Testis (tissue), 2 donors: ENCODE measurements at regions not wholly inside any gene's neighbourhood (a gene's known extent, or its start where the extent isn't known, plus 50 kb on each side); places are given as distances from the start of the nearest gene placed in this dataset.

Experiments used
- POLR2A ChIP-seq: fragments of 450-650 bp; IDR thresholded peaks from one replicate; pipeline ENCODE4 v1.6.1; 2017; ENCODE audit warnings: antibody characterized with exemption, mild to moderate bottlenecking, moderate library complexity
- TF ChIP-seq, protein P1 (sequence below), 3 experiments: fragments of 450-650 bp in 2 of 3; fragments of 200-600 bp in 1 of 3; sonication (generic) in 1 of 3; IDR thresholded peaks; one replicate each; pipeline ENCODE4 v1.5.1; 2016 to 2019; ENCODE audit warnings: antibody characterized with exemption in 3 of 3, mild to moderate bottlenecking in 2 of 3, moderate library complexity in 1 of 3

GRCh38 chr6:23981923-23982322, 144.1 kb upstream of the NRSN1 start:
- TF ChIP-seq, protein P1, sequence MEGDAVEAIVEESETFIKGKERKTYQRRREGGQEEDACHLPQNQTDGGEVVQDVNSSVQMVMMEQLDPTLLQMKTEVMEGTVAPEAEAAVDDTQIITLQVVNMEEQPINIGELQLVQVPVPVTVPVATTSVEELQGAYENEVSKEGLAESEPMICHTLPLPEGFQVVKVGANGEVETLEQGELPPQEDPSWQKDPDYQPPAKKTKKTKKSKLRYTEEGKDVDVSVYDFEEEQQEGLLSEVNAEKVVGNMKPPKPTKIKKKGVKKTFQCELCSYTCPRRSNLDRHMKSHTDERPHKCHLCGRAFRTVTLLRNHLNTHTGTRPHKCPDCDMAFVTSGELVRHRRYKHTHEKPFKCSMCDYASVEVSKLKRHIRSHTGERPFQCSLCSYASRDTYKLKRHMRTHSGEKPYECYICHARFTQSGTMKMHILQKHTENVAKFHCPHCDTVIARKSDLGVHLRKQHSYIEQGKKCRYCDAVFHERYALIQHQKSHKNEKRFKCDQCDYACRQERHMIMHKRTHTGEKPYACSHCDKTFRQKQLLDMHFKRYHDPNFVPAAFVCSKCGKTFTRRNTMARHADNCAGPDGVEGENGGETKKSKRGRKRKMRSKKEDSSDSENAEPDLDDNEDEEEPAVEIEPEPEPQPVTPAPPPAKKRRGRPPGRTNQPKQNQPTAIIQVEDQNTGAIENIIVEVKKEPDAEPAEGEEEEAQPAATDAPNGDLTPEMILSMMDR (IDR thresholded peaks at IDR 0.05) = no peak
- no peak for TF ChIP-seq POLR2A
